IMR-90 (cell line): ENCODE measurements at regions not wholly inside any gene's neighbourhood (a gene's known extent, or its start where the extent isn't known, plus 50 kb on each side); places are given as distances from the start of the nearest gene placed in this dataset.

Experiments
- ATAC-seq: fragments of 200-7000 bp; cut with Tn5 transposase; 2 replicates; pipeline ENCODE4 v1.9.1; 2020; ENCODE audit warnings: low read depth, mild to moderate bottlenecking, moderate library complexity
- BruUV-seq: library from RNA; stranded (reverse); fragments of 400-500 nt; replicated peaks from 2 replicates; lab custom pipeline; 2021; lab: Mats Ljungman, UMichigan
- CTCF ChIA-PET: fragments of 300-600 bp; formaldehyde crosslinking; extraction: SDS; loops from one replicate; lab custom pipeline; 2021; ENCODE audit warnings: antibody characterized with exemption; lab: Yijun Ruan, JAX
- POLR2A ChIA-PET: fragments of 300-600 bp; sonication (Branson Sonifier 250); formaldehyde crosslinking; loops from one replicate; lab custom pipeline; 2022; ENCODE audit warnings: antibody characterized with exemption; ENCODE audit not compliant: unreplicated experiment; lab: Charles Lee
- DNase-seq: peaks from one replicate; pipeline ENCODE4 v3.0.0; 2013
- H2AFZ ChIP-seq: replicated peaks from 2 replicates; pipeline ENCODE3; 2013; ENCODE audit warnings: low read length, mild to moderate bottlenecking; ENCODE audit not compliant: poor library complexity
- H2AK5ac ChIP-seq: 2 replicates; pipeline ENCODE4 v1.6.1; 2013; ENCODE audit warnings: low read depth, low read length, inconsistent platforms
- H2AK9ac ChIP-seq: replicated peaks from 2 replicates; pipeline ENCODE3; 2013; ENCODE audit warnings: mild to moderate bottlenecking, low read depth, low read length, moderate library complexity; ENCODE audit not compliant: poor library complexity
- H2BK120ac ChIP-seq: 2 replicates; pipeline ENCODE4 v1.6.1; 2013; ENCODE audit warnings: low read depth, low read length, inconsistent platforms
- H2BK15ac ChIP-seq: 3 replicates; pipeline ENCODE4 v1.6.1; 2013; ENCODE audit warnings: low read depth, low read length, inconsistent platforms
- H2BK20ac ChIP-seq: 2 replicates; pipeline ENCODE4 v1.6.1; 2013; ENCODE audit warnings: low read depth, mild to moderate bottlenecking, inconsistent platforms, low read length, moderate library complexity
- H2BK5ac ChIP-seq: 2 replicates; pipeline ENCODE4 v1.6.1; 2013; ENCODE audit warnings: mild to moderate bottlenecking, low read depth, low read length, inconsistent platforms; ENCODE audit not compliant: poor library complexity, severe bottlenecking
- H3K14ac ChIP-seq: replicated peaks from 2 replicates; pipeline ENCODE4 v1.6.1; 2013; ENCODE audit warnings: low read depth, low read length, inconsistent platforms
- H3K18ac ChIP-seq: 2 replicates; pipeline ENCODE4 v1.6.1; 2013; ENCODE audit warnings: low read depth, low read length, control low read depth
- H3K23ac ChIP-seq: 2 replicates; pipeline ENCODE4 v1.6.1; 2013; ENCODE audit warnings: low read depth, low read length, inconsistent platforms
- H3K27ac ChIP-seq: 2 replicates; pipeline ENCODE4 v1.5.1; 2013; ENCODE audit warnings: mild to moderate bottlenecking, control low read depth, low read length; ENCODE audit not compliant: insufficient read depth
- H3K27me3 ChIP-seq: 2 replicates; pipeline ENCODE4 v1.6.1; 2013; ENCODE audit warnings: low read length; ENCODE audit not compliant: control insufficient read depth, insufficient read depth
- H3K36me3 ChIP-seq: 2 replicates; pipeline ENCODE4 v1.6.1; 2013; ENCODE audit warnings: low read length, mixed read lengths; ENCODE audit not compliant: control insufficient read depth, insufficient read depth
- H3K4ac ChIP-seq: 2 replicates; pipeline ENCODE4 v1.6.1; 2013; ENCODE audit warnings: low read depth, low read length, inconsistent platforms
- H3K4me1 ChIP-seq: 2 replicates; pipeline ENCODE4 v1.6.1; 2013; ENCODE audit warnings: low read length, mixed read lengths; ENCODE audit not compliant: control insufficient read depth, insufficient read depth
- H3K4me2 ChIP-seq: 2 replicates; pipeline ENCODE4 v1.6.1; 2013; ENCODE audit warnings: low read depth, mild to moderate bottlenecking, control low read depth, low read length, moderate library complexity
- H3K4me3 ChIP-seq: 2 replicates; pipeline ENCODE4 v1.5.1; 2013; ENCODE audit warnings: low read depth, mild to moderate bottlenecking, control low read depth, low read length, moderate library complexity; ENCODE audit not compliant: insufficient read depth
- H3K56ac ChIP-seq: 2 replicates; pipeline ENCODE4 v1.6.1; 2013; ENCODE audit warnings: low read length, inconsistent platforms; ENCODE audit not compliant: insufficient read depth; ENCODE audit errors: extremely low read depth
- H3K79me1 ChIP-seq, 2 experiments: 2 replicates each; pipeline ENCODE4 v1.6.1; 2013; ENCODE audit warnings: low read length in 2 of 2, inconsistent platforms in 1 of 2, low read depth in 1 of 2
- H3K9ac ChIP-seq: 2 replicates; pipeline ENCODE4 v1.6.1; 2013; ENCODE audit warnings: low read depth, low read length, control low read depth
- H3K9me1 ChIP-seq: 2 replicates; pipeline ENCODE4 v1.6.1; 2013; ENCODE audit warnings: low read length, inconsistent platforms; ENCODE audit not compliant: insufficient read depth
- H3K9me3 ChIP-seq: 2 replicates; pipeline ENCODE4 v1.6.1; 2013; ENCODE audit warnings: low read length; ENCODE audit not compliant: control insufficient read depth, insufficient read depth
- H4K20me1 ChIP-seq: 2 replicates; pipeline ENCODE4 v1.6.1; 2013; ENCODE audit warnings: low read length, inconsistent platforms; ENCODE audit not compliant: insufficient read depth
- H4K5ac ChIP-seq: 2 replicates; pipeline ENCODE4 v1.6.1; 2013; ENCODE audit warnings: mild to moderate bottlenecking, low read depth, low read length, control low read depth
- H4K8ac ChIP-seq, 2 experiments: 2 replicates each; pipeline ENCODE4 v1.6.1; 2013; ENCODE audit warnings: low read depth in 2 of 2, low read length in 2 of 2, control low read depth in 1 of 2, inconsistent platforms in 1 of 2
- H4K91ac ChIP-seq: 2 replicates; pipeline ENCODE4 v1.6.1; 2013; ENCODE audit warnings: low read depth, low read length, inconsistent platforms; ENCODE audit not compliant: insufficient read depth
- BHLHE40 ChIP-seq: fragments of 150-350 bp; IDR thresholded peaks from 2 replicates; pipeline ENCODE4 v1.6.1; 2016; ENCODE audit warnings: mild to moderate bottlenecking, low read depth, low read length
- CEBPB ChIP-seq: IDR thresholded peaks from 2 replicates; pipeline ENCODE4 v1.6.1; 2012; ENCODE audit warnings: low read depth, low read length, improper control_type of control experiment
- CHD1 ChIP-seq: IDR thresholded peaks from 2 replicates; pipeline ENCODE4 v1.6.1; 2012; ENCODE audit warnings: low read depth, low read length, improper control_type of control experiment
- CTCF ChIP-seq: conservative IDR thresholded peaks from 2 replicates; pipeline ENCODE4 v1.5.1; 2012; ENCODE audit warnings: mild to moderate bottlenecking, low read depth, low read length, improper control_type of control experiment
- ELK1 ChIP-seq: fragments of 150-350 bp; IDR thresholded peaks from 2 replicates; pipeline ENCODE4 v1.6.1; 2016; ENCODE audit warnings: low read depth, mild to moderate bottlenecking, low read length, moderate library complexity, borderline replicate concordance
- FOS ChIP-seq: fragments of 150-350 bp; IDR thresholded peaks from 2 replicates; pipeline ENCODE4 v1.6.1; 2016; ENCODE audit warnings: low read depth, low read length
- MAFK ChIP-seq: IDR thresholded peaks from 2 replicates; pipeline ENCODE4 v1.6.1; 2012; ENCODE audit warnings: low read depth, low read length, improper control_type of control experiment
- MAZ ChIP-seq: IDR thresholded peaks from 2 replicates; pipeline ENCODE4 v1.6.1; 2012; ENCODE audit warnings: low read depth, mild to moderate bottlenecking, low read length, improper control_type of control experiment, moderate library complexity, borderline replicate concordance
- MXI1 ChIP-seq: IDR thresholded peaks from 2 replicates; pipeline ENCODE4 v1.6.1; 2012; ENCODE audit warnings: low read depth, mild to moderate bottlenecking, low read length, moderate library complexity, borderline replicate concordance
- NFE2L2 ChIP-seq: fragments of 150-350 bp; IDR thresholded peaks from 2 replicates; pipeline ENCODE4 v1.6.1; 2016; ENCODE audit warnings: low read depth, mild to moderate bottlenecking, low read length
- POLR2A ChIP-seq: IDR thresholded peaks from 2 replicates; pipeline ENCODE4 v1.6.1; 2012; ENCODE audit warnings: mild to moderate bottlenecking, low read depth, low read length
- RAD21 ChIP-seq: IDR thresholded peaks from 2 replicates; pipeline ENCODE4 v1.6.1; 2012; ENCODE audit warnings: low read length, improper control_type of control experiment
- RCOR1 ChIP-seq: IDR thresholded peaks from 2 replicates; pipeline ENCODE4 v1.6.1; 2012; ENCODE audit warnings: mild to moderate bottlenecking, low read length, improper control_type of control experiment; ENCODE audit not compliant: insufficient replicate concordance
- RFX5 ChIP-seq: IDR thresholded peaks from 2 replicates; pipeline ENCODE4 v1.8.0; 2012; ENCODE audit warnings: low read depth, mild to moderate bottlenecking, low read length, moderate library complexity
- SMC3 ChIP-seq: fragments of 150-350 bp; IDR thresholded peaks from 2 replicates; pipeline ENCODE4 v1.6.1; 2016; ENCODE audit warnings: low read depth, mild to moderate bottlenecking, antibody characterized with exemption, low read length, moderate library complexity
- USF2 ChIP-seq: fragments of 150-350 bp; IDR thresholded peaks from 2 replicates; pipeline ENCODE4 v1.6.1; 2017; ENCODE audit warnings: mild to moderate bottlenecking, antibody characterized with exemption, low read length, low read depth
- whole genome bisulfite sequencing, 2 experiments: methylation state at CpG; one replicate each; pipeline versions ENCODE4 v1.1.5 to v1.1.7; 2013; ENCODE audit warnings: missing lambda C conversion rate in 2 of 2; ENCODE audit not compliant: insufficient read length in 1 of 2; ENCODE audit errors: extremely low coverage in 2 of 2; 5-methylcytosine and 5-hydroxymethylcytosine counted together
- dilution Hi-C: fragments of 300-500 bp; cut with HindIII; formaldehyde crosslinking; loops from one replicate; pipeline ENCODE4 v1.14.3; 2018; ENCODE audit warnings: low sequenced_read_pairs; ENCODE audit not compliant: unreplicated experiment
- in situ Hi-C: fragments of 300-500 bp; cut with MboI; formaldehyde crosslinking; loops from 3 replicates; pipeline ENCODE4 v1.14.3; 2019; ENCODE audit warnings: low sequenced_read_pairs, inconsistent platforms, mixed read lengths
- intact Hi-C: fragments of 100-400 bp; cut with micrococcal nuclease; formaldehyde crosslinking; loops from 2 replicates; pipeline ENCODE4 v1.10.0; 2022

DNA sequence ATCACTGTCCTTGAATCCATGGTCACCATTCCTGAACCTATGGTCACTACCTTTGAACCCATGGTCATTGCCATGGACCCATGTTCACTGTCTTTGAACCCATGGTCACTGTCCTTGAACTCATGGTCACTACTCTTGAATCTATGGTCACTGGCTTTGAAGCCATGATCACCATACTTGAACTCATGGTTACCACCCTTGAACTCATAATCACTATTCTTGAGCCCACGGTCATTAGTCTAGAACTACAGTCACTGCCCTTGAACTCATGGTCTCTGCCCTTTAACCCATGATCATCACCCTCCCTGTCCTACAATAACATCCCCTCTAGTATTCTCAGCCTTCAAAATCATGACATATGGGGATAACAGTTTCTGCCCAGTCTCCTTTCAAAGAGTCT is 270.5 kb downstream of the CXCL12 start:
- in situ Hi-C loops = no loop called here

More for the DNA sequence above, 270.5 kb downstream of the CXCL12 start:
- no peak overlapping the region for H4K91ac ChIP-seq
- no peak overlapping the region for H3K18ac ChIP-seq
- H3K79me1 ChIP-seq = no peaks in the 10 kb centered on the region
- H2BK15ac ChIP-seq = no peak overlapping the region
- no peak overlapping the region for H2AK5ac ChIP-seq
- WGBS, 2 experiments = no CpG with 5 or more reads among the region's 1 CpG
- no peaks in the 10 kb centered on the region for H4K20me1 ChIP-seq
- H4K5ac ChIP-seq = no peak overlapping the region
- no peak overlapping the region for H3K56ac ChIP-seq
- intact Hi-C loops (no loop called here), dilution Hi-C loops (no loop called here)
- no peak overlapping the region for H2BK5ac ChIP-seq
- H2AK9ac ChIP-seq = no peak overlapping the region
- no peak overlapping the region for H2AFZ ChIP-seq
- TF ChIP-seq MXI1 (no peak), SMC3 (no peak), ELK1 (no peak), RAD21 (no peak), MAZ (no peak), CTCF (no peak), FOS (no peak), CHD1 (no peak), USF2 (no peak), RCOR1 (no peak), NFE2L2 (no peak), MAFK (no peak), BHLHE40 (no peak), RFX5 (no peak), CEBPB (no peak), POLR2A (no peak)
- peaks cover 17% of the 10 kb centered on the region for H3K27me3 ChIP-seq
- no peak overlapping the region for H3K9ac ChIP-seq
- DNase-seq (no peak), ATAC-seq (no peak)
- H3K4me2 ChIP-seq = no peak overlapping the region
- H3K23ac ChIP-seq = no peak overlapping the region
- no peak overlapping the region for H2BK20ac ChIP-seq
- no peak overlapping the region for H3K27ac ChIP-seq
- no peak overlapping the region for H4K8ac ChIP-seq
- ChIA-PET CTCF (no interaction called here), POLR2A (no interaction called here)
- no peaks in the 10 kb centered on the region for H3K4me1 ChIP-seq
- H3K14ac ChIP-seq = no peak overlapping the region
- H3K9me1 ChIP-seq = no peaks in the 10 kb centered on the region
- H2BK120ac ChIP-seq = no peak overlapping the region
- H3K36me3 ChIP-seq = no peaks in the 10 kb centered on the region
- H3K4me3 ChIP-seq = no peak overlapping the region
- BruUV-seq = no TSS peak
- H3K9me3 ChIP-seq = no peaks in the 10 kb centered on the region
- H3K4ac ChIP-seq = no peak overlapping the region
